HCEC 1CT (cell line): ENCODE measurements at regions not wholly inside any gene's neighbourhood (a gene's known extent, or its start where the extent isn't known, plus 50 kb on each side); places are given as distances from the start of the nearest gene placed in this dataset.
A peak's percentile ranks its signal among the peaks of the same experiment; 100 is the strongest.
"Not testable (repeated sequence)": the region's sequence is repeated elsewhere in the genome, so short reads cannot be mapped to it uniquely, and the experiment has no call there.

ENCODE experiments used
- DNase-seq: peaks from one replicate; pipeline ENCODE4 v3.0.0-alpha.2; 2017

DNA sequence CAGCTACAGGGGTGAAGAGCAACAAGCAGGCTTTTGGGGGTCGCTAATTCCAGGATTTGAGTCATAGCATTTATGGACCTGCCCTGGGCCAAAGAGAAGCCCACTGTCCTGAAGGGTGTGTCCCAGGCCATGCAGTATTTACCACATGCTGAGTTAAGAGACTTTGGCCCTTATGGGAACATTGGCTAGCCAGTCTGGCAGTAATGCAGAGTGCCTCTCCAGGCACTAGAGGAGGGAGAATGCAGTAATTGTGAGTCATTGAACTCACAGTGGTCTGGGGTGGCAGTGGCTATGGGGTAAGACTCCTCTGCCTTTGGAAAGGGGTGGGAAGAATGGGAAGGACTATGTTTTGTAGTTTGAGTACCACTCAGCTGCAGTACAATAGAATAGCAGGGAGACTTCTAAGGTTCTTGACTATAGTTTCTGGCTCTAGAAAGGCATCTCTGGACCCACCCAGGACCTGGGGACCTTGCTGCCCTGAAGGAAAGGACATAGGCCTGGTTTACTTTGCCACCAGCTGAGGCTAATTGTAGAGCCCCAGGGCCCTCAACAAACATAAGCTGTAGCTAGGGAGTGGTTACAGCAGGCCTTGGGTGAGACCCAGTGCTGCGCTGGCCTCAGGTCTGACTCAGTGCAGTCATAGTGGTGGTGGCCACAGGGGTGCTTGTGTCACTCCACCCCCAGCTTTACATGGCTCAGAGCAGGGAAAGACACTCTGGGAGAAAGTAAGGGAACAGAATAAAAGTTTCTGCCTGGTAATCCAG is 520.9 kb downstream of the HTR1B start:
- no peak for DNase-seq

DNA sequence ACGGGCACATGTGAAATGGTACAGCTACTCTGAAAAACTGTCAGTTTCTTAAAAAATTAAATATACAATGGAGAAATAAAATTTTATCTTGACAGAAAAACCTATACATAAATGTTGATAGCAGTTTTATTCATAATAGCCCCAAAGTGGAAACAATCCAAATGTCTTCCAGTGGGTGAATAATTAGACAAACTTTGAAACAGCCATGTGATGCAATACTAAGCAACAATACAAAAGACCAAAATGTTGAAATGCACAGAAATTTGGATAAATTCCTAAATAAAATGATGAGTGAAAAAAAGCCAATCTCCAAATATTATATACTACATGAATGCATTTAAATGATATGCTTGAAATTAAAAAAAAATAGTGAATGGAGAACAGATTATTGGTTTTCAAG is 523.1 kb downstream of the HTR1B start:
- no peak for DNase-seq

DNA sequence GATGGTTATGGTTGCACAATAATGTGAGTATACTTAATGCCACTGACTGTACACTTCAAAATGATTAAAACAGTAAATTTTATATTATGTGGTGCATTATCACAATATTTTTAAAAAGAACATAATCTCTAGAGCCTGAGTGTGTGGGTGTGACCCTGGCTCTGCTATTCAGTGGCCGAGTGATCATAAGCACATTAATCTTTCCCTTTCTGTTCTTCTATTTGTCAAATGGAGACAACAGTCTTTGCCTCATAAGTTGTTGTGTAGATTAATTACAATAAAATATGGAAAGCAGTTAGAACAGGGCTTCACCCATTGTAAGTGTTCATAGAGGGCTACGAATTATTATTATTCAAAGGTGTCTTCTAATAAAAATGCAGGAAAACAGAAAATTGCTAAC is 548.6 kb downstream of the HTR1B start:
- no peak for DNase-seq

DNA sequence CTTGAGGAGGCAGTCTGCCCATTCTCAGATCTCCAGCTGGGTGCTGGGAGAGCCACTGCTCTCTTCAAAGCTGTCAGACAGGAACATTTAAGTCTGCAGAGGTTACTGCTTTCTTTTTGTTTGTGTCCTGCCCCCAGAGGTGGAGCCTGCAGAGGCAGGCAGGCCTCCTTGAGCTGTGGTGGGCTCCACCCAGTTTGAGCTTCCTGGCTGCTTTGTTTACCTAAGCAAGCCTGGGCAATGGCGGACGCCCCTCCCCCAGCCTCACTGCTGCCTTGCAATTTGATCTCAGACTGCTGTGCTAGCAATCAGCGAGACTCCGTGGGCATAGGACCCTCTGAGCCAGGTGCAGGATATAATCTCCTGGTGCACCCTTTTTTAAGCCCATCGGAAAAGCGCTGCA is 557.8 kb downstream of the HTR1B start:
- not testable (repeated sequence) for DNase-seq

DNA sequence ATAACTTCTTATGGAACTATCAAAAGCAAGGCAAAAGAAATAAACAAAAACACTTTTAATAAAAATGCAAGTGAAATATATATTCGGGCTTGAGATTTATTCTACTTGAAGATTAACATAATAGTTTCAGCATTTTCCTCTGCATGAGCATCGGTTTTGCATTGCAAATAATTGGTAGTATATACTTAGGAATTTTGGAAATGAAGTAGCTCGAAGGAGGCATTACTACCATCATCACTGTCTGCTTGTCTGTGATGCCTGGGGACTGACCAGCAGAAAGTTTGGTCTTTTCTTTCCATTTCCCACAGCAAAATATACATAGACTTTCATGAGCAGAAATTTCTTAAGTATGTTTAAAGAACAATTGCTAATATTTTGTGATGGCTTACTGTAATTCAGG is 570.7 kb downstream of the HTR1B start:
- DNase-seq = no peak

DNA sequence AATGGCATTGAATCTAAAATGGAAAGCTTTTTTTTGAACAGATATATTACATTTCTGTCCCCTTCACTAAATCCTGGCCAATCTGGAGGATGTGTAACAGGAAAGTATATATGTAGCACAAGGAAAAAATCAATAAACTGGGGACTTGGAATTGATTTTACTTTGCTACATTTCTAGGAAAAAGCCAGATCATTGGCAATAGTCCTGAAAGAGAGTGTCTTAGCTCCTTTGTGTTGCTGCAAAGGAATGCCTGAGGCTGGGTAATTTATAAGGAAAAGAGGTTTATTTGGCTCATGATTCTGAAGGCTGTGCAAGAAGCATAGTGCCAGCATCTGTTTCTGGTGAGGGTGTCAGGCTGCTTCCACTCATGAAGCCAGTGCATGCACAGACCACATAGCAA is 574.9 kb downstream of the HTR1B start:
- DNase-seq = no peak

DNA sequence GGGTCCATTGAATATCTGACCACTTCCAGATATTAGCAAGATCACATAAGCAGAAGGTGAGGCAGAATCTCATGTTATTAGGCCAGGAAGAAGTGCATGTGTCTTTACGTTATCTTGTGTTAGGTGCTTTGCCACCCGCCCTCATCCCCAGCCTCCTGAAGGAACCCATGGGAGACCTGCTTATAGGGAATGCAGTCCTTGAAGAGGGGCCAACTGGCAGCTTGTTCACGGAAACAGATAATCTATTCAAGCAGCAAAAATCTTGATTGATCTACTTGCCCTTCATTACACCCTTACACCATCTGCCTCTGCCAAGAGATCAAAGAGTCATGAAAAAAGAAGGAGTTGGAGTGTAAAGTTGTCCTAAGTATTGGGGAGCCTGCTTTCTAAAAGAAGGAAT is 576.4 kb downstream of the HTR1B start:
- no peak for DNase-seq

DNA sequence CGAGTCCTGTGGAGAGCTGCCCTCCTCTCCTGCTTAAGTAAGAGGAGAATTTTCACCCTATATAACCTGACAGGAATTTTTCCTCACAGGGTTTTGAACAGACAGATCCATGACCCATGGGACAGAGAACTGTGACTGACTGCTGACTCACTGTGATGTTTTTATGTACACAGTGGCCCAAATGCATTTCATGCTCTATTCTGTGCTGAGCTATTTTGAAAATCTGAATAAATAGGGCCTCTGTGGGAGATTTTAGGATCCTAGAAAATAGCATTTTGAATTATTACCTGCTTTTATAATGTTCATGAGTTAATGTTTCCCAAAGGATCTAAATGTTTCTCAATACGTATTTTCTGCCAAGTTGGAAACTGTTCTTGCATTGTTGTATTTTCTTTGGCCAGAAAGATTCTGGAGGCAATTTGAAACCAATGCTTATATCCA is 577.4 kb downstream of the HTR1B start:
- DNase-seq = peak; percentile 62

DNA sequence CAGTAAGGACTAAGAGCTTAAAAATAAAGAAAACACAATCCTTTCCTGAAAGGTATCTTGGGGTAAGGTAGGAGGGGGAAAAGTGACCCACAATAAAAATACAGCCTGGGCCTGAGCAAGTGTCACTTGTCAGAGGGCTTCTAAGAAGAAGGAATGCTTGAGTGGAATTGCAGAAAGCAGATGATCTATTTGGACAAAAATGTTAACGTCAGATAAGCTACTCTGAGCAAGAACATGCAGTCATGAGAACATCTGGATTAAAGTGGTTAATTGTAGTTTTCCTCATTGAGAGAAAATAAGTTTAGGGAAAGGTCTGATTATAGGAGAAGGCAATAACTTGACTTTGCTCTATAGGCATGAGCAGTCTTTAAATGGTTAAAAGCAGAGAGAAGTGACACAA is 581.9 kb downstream of the HTR1B start:
- peak; percentile 6 for DNase-seq

DNA sequence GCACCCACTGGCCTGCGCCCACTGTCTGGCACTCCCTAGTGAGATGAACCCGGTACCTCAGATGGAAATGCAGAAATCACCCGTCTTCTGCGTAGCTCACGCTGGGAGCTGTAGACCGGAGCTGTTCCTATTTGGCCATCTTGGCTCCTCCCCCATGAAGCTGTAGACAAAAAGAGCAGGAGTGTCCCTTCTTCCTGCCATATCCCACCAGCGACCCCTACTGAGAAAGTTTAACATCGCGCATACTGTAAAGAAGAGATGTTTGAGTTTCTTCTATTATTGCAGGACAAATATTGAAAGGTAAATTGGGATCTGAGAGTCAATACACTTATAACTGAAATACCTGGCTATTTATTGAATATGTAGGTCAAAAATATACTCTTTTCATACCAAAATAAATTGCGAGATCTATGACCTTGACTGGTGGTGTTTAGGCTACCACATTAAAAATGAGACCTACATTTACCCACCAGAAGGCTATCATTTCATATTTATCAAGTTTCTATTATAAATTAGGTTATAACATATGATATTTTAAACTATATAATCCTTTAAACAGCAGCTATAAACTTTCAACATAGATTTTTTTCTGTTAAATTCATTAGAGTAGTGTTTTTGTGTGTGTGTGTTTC is 586.3 kb downstream of the HTR1B start:
- peak; percentile 72 for DNase-seq

DNA sequence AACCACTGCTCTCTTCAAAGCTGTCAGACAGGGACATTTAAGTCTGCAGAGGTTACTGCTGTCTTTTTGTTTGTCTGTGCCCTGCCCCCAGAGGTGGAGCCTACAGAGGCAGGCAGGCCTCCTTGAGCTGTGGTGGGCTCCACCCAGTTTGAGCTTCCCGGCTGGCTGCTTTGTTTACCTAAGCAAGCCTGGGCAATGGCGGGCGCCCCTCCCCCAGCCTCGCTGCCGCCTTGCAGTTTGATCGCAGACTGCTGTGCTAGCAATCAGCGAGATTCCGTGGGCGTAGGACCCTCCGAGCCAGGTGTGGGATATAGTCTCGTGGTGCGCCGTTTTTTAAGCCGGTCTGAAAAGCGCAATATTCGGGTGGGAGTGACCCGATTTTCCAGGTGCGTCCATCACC is 586.9 kb downstream of the HTR1B start:
- not testable (repeated sequence) for DNase-seq

DNA sequence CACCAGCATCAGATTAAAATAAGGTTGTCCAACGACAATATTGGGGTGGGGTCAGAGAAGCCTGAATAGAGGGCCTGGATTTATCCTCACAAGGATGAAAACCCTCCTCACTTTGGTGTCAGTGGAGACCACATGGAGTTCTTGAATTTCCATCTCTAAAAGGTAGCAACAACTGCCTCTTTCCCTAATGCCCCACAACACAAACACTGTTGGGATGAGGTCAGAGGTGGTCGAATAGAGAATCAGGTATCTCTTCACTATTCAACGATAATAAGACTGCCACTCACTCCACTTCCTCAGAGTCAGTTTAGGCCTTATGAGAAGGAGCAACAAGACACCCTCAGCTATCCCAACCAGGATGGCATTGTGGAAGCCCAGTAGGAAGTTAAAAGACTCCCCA is 596.1 kb downstream of the HTR1B start:
- DNase-seq = no peak

DNA sequence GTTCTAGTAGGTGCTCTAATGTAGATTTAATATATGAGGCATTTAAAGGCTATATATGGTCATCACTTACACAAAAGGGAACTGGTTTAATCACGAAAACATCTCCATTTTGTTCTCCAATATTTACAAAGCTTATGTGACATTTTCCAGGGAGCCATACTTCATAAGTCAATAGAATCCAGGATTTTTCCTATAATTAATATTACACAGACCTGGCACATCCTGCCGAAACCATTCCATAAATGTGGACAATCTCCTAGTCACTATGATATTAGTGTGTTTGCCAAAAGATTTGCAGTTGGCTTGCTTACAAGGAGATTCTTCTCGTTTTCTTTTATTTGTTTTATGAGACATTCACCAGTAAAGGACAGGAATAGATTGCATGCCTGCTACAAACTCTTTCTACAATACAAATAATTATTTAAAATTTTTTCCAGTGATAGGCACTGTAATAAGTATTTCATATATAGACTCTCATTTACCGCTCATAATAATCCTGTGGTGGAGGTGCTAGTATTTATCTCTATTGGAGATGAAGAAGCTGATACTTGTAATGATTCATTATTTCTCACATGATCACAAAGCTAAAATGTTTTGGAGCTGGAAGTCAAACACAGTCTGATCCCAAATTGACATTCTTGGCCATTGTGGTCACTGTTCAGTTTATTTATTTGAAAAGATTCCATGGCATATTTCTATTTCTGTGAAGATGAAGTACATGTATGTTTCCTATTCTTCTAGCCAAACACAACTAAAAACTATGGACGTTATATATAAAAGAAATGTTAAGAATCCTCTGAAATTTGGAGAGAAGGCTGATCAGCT is 597.0 kb downstream of the HTR1B start:
- peak; percentile 37 for DNase-seq

DNA sequence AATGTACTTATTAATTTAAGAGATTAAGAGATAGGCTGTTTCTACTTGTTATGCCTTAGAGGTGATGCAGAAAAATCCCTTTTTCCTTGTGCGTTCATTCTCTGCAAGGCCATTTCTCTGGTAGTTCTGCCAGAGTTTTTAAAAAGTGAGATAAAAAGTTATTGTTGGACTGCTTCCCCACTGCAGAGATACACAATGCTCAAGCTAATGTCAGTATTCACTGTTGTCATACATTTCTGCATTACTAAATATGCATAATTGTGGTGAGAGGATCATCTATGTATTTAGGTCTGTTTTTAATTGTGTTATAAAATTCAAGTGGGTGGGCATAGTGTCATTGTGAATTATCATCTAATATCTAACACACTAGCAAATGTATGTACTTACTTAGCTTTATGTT is 600.4 kb downstream of the HTR1B start:
- no peak for DNase-seq

DNA sequence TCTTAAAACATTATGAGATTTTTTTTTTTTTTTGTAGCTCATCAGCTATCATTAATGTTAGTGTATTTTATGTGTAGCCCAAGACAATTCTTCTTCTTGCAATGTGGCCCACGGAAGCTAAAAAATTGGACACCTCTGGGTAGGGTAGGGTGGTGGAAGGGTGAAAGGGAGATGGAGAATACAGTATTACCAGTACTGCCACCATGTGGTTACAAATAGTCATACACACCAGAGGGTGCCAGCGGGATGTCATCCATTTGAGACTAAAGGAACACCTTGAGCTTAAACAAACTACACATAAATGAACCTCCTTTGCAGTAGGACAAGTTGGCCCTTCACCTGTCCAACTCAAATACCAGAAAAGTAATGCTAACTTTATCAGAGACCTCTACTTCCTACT is 601.9 kb downstream of the HTR1B start:
- no peak for DNase-seq

DNA sequence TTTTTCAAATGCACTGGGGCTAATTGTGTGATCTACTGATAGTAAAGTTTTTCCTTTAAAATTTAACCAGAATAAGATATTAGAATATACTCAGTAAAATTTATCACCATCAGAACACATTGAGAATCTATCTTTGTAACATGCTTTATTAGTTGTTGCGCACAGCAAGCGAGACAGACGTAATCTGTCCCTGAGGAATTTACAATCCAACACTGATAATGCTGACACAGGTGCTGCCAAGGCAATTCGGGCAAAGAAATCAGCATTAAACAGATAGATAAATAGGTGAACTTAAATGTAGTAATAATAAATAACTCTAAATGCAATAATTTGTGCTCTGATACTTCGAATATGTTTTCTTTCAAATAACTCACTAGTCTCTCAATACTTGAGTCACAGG is 607.2 kb downstream of the HTR1B start:
- DNase-seq = no peak

DNA sequence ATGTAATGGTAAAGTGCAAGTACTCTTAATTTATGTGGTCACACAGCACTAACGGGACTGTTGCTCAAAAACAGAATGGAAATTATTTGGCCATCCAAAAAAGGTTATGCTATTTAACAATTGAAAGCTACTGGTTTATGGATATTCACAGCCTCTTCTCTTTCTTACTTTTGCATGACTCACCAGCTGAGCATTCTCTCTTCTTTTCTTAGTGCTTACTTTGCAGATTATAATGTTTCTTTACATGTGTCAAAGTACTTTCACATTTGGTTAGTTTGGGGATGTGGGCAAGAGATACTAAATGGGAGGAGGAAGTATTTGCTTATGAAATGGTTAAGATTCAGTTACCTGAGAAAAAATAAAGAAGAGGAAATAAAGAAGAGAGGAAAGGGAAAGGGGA is 610.5 kb downstream of the HTR1B start:
- peak; percentile 34 for DNase-seq

DNA sequence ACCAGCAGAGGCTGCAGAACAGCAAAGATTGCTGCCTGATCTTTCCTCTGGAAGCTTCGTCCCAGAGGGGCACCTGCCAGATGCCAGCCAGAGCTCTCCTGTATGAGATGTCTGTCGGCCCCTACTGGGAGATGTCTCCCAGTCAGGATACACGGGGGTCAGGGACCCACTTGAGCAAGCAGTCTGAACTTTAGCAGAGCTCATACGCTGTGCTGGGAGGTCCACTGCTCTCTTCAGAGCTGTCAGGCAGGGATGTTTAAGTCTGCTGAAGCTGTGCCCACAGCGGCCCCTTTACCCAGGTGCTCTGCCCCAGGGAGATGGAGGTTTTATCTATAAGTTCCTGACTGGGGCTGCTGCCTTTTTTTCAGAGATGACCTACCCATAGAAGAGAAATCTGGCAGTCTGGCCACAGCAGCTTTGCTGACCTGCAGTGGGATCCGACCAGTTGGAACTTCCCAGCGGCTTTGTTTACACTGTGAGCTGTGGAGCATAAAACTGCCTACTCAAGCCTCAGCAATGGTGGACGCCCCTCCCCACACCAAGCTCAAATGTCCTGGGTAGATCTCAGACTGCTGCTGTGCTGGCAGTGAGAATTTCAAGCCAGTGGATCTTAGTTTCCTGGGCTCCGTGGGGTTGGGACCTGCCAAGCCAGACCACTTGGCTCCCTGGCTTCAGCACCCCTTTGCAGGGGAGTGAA is 613.9 kb downstream of the HTR1B start:
- not testable (repeated sequence) for DNase-seq

DNA sequence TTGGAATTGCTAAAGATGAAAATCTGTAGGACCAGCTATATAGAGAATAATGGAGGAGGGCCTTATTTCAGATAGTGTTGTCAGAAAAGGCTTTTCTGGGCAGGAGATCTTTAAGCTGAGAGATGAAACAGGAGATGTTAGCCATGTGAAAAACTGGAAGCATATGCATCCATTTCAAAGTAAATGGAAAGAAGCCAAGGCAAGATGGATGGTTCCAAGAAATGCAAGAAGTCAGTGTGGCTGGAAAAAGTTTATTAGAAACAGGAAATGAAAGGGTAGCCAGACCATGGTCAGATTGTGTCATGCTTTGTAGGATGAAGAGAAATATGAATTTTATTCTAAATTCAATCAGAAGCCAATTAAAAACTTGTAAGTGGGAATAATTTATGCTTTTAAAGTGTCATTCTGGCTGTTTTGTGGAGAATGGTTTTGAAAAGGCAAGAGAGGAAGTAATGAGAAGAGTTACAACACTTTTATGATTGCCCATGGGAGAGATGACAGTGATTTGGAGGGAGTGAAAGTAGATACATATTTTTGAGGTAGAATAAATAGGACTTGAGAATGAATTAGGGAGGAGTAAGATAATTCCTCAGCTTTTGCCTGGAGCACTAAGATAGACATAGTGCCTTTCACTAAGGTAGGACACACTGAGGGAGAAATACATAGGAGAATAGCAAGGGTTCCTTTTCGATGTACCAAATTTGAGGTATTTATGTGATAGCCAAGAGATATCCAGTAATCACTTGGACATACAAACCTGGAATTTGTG is 620.1 kb downstream of the HTR1B start:
- no peak for DNase-seq

DNA sequence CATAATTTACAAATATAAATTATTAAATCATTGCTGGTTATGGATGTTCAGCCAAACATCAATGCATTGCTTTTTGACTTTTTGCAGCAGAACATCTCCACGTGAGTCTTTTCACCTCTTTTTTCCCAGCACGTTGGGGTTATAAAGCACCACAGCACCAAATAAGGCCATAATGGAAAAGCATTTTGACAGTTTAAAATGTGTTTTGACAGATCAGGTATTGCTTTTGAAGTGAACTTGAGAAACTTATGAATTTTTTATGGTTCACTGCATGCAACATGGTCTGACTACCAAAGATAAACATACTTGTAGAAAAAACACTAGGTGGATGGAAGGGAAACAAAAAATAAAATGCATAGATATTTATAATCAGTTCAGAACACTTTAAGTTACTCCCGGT is 622.4 kb downstream of the HTR1B start:
- DNase-seq = no peak

DNA sequence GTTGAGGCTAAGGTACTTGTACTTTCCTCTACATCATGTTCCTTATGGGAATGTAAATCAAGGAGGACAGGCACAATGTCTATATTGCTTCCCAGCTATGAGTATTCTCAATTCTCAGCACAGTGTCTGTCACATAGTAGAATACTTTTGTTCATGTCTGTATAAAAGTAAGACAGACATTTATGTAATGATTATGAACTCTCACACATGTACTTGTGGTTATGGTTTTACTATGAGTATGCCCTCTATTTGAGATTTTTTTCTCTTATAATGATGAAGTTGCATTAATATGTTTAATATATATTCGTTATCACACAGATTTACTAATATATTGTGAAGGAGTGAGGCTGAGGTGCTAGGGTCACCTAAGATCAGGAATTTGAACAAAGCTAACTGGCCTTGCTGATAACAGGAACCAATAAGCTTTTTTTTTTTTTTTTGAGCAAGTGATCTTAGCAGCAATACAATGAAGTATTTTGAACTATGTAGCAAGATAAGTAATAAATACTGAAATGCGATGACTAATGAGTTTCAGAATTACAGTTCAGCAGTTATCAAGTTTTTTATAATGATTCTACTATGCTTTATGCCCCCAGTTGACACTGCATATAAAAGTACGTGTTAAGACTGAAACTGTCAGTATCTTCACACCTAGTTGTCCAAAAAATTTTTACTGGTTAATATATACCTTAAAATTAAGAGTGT is 623.1 kb downstream of the HTR1B start:
- DNase-seq = no peak

DNA sequence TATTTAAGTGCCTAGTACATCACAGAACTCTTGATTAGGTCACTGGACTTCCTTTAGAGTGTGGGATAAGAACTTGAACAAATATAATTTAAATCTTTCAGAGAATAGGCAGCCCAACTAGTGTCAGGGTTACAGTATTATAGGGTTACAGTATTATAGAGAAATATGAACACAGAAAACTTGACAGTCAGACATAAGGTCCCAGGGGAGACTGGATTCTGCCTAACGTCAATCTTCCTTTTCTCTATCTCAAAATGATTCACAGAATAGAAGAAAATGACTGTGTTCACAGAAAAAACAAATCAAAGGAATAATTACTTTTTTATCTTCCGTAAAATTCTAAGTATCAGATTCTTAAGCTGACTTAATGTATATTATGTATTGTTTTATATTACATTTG is 623.8 kb downstream of the HTR1B start:
- DNase-seq = no peak
